WTC11 (cell line): ENCODE measurements at regions not wholly inside any gene's neighbourhood (a gene's known extent, or its start where the extent isn't known, plus 50 kb on each side); places are given as distances from the start of the nearest gene placed in this dataset.

Experiments
- ATAC-seq: fragments of 200-7000 bp; cut with Tn5 transposase; 2 replicates; pipeline ENCODE4 v1.10.0; 2021; ENCODE audit warnings: mild to moderate bottlenecking, moderate library complexity
- CTCF ChIA-PET: fragments of 300-600 bp; sonication (Branson Sonifier 250); formaldehyde crosslinking; loops from one replicate; lab custom pipeline; 2021; ENCODE audit warnings: antibody characterized with exemption; lab: Charles Lee
- POLR2A ChIA-PET: fragments of 350-600 bp; sonication (Branson Sonifier 250); formaldehyde crosslinking; loops from one replicate; lab custom pipeline; 2021; ENCODE audit warnings: antibody characterized with exemption; lab: Charles Lee
- DNase-seq: peaks from one replicate; pipeline ENCODE4 v3.0.0; 2021; ENCODE audit warnings: low spot score
- H3K27ac Mint-ChIP-seq: 2 replicates; pipeline ENCODE4 v1.8.0; 2021; ENCODE audit warnings: mixed read lengths
- H3K27me3 Mint-ChIP-seq: 2 replicates; pipeline ENCODE4 v1.8.0; 2021; ENCODE audit warnings: low read depth, mild to moderate bottlenecking, moderate library complexity, mixed read lengths
- H3K36me3 Mint-ChIP-seq: 2 replicates; pipeline ENCODE4 v1.8.0; 2021; ENCODE audit warnings: mixed read lengths
- H3K4me1 Mint-ChIP-seq: 2 replicates; pipeline ENCODE4 v1.8.0; 2022; ENCODE audit warnings: mixed read lengths
- H3K4me3 Mint-ChIP-seq: 2 replicates; pipeline ENCODE4 v1.8.0; 2021; ENCODE audit warnings: mild to moderate bottlenecking, moderate library complexity, mixed read lengths
- H3K9me3 Mint-ChIP-seq: 2 replicates; pipeline ENCODE4 v1.8.0; 2021; ENCODE audit warnings: mixed read lengths
- AR ChIP-seq: fragments of 250-450 bp; sonication (Bioruptor Pico); IDR thresholded peaks from 2 replicates; pipeline ENCODE4 v1.9.0; 2021; ENCODE audit warnings: mild to moderate bottlenecking
- ATF2 ChIP-seq: sonication (generic); formaldehyde crosslinking; IDR thresholded peaks from 2 replicates; pipeline ENCODE4 v1.8.1; 2022; ENCODE audit warnings: low read depth, missing genetic modification reagents, borderline replicate concordance
- CREB1 ChIP-seq: sonication (generic); formaldehyde crosslinking; IDR thresholded peaks from 2 replicates; pipeline ENCODE4 v1.8.0; 2023; ENCODE audit warnings: mild to moderate bottlenecking, missing genetic modification reagents
- ELF4 ChIP-seq: sonication (generic); formaldehyde crosslinking; IDR thresholded peaks from 2 replicates; pipeline ENCODE4 v1.8.1; 2022; ENCODE audit warnings: low read depth, mild to moderate bottlenecking, moderate library complexity, missing genetic modification reagents
- ESRRA ChIP-seq: sonication (generic); formaldehyde crosslinking; IDR thresholded peaks from 2 replicates; pipeline ENCODE4 v1.8.1; 2022; ENCODE audit warnings: mild to moderate bottlenecking, missing genetic modification reagents, borderline replicate concordance
- FOXP4 ChIP-seq: sonication (generic); formaldehyde crosslinking; IDR thresholded peaks from 2 replicates; pipeline ENCODE4 v1.8.0; 2022; ENCODE audit warnings: mild to moderate bottlenecking, missing genetic modification reagents
- KAT7 ChIP-seq: sonication (generic); formaldehyde crosslinking; IDR thresholded peaks from 2 replicates; pipeline ENCODE4 v1.8.1; 2023; ENCODE audit warnings: missing genetic modification reagents, mild to moderate bottlenecking, borderline replicate concordance
- NFE2L1 ChIP-seq: sonication (generic); formaldehyde crosslinking; IDR thresholded peaks from 2 replicates; pipeline ENCODE4 v1.8.1; 2023; ENCODE audit warnings: missing genetic modification reagents
- PRDM15 ChIP-seq: sonication (generic); formaldehyde crosslinking; IDR thresholded peaks from 2 replicates; pipeline ENCODE4 v1.8.0; 2022; ENCODE audit warnings: missing genetic modification reagents
- RORB ChIP-seq: fragments of 250-450 bp; sonication (Bioruptor Pico); IDR thresholded peaks from 2 replicates; pipeline ENCODE4 v1.9.0; 2021; ENCODE audit warnings: mild to moderate bottlenecking
- TCF7 ChIP-seq: sonication (generic); formaldehyde crosslinking; IDR thresholded peaks from 2 replicates; pipeline ENCODE4 v1.8.0; 2022; ENCODE audit warnings: mild to moderate bottlenecking, low read depth, missing genetic modification reagents, moderate library complexity
- TEAD1 ChIP-seq: sonication (generic); formaldehyde crosslinking; IDR thresholded peaks from 2 replicates; pipeline ENCODE4 v1.8.0; 2022; ENCODE audit warnings: mild to moderate bottlenecking, missing genetic modification reagents
- ZNF232 ChIP-seq: sonication (generic); formaldehyde crosslinking; IDR thresholded peaks from 2 replicates; pipeline ENCODE4 v1.8.0; 2022; ENCODE audit warnings: mild to moderate bottlenecking, missing genetic modification reagents
- ZNF396 ChIP-seq: fragments of 250-450 bp; sonication (Bioruptor Pico); IDR thresholded peaks from 2 replicates; pipeline ENCODE4 v1.8.0; 2021; ENCODE audit warnings: mild to moderate bottlenecking, moderate library complexity, borderline replicate concordance
- ZNF416 ChIP-seq: fragments of 250-450 bp; sonication (Bioruptor Pico); IDR thresholded peaks from 2 replicates; pipeline ENCODE4 v1.9.0; 2021; ENCODE audit warnings: mild to moderate bottlenecking, inconsistent platforms
- ZNF423 ChIP-seq: fragments of 250-450 bp; sonication (Bioruptor Pico); IDR thresholded peaks from 2 replicates; pipeline ENCODE4 v2.1.2; 2022; ENCODE audit warnings: mild to moderate bottlenecking, moderate library complexity
- ZNF425 ChIP-seq: fragments of 250-450 bp; sonication (Bioruptor Pico); conservative IDR thresholded peaks from 2 replicates; pipeline ENCODE4 v1.9.0; 2021; ENCODE audit warnings: mild to moderate bottlenecking
- ZNF532 ChIP-seq: fragments of 250-450 bp; sonication (Bioruptor Pico); IDR thresholded peaks from 2 replicates; pipeline ENCODE4 v1.9.0; 2021; ENCODE audit warnings: mild to moderate bottlenecking, borderline replicate concordance

GRCh38 chr1:98299313-98299712, 362.2 kb upstream of the SNX7 start (continued):
- TF ChIP-seq AR (CRISPR knock-in tag) (no peak), ELF4 (CRISPR knock-in tag) (no peak), PRDM15 (CRISPR knock-in tag) (no peak), ESRRA (CRISPR knock-in tag) (no peak), TEAD1 (CRISPR knock-in tag) (no peak), ZNF232 (CRISPR knock-in tag) (no peak), ZNF416 (CRISPR knock-in tag) (no peak), ZNF532 (CRISPR knock-in tag) (no peak)

- no peaks in the 10 kb centered on the region for H3K27me3 Mint-ChIP-seq
- peaks cover 4% of the 10 kb centered on the region; the same call in 1 of the 2 replicates for H3K4me1 Mint-ChIP-seq
- CTCF ChIA-PET = no interaction called here
- H3K4me3 Mint-ChIP-seq = no peak overlapping the region
- POLR2A ChIA-PET = no interaction called here
- TF ChIP-seq NFE2L1 (CRISPR knock-in tag) = no peak
- TF ChIP-seq CREB1 (CRISPR knock-in tag) = no peak
- ATAC-seq = no peak
- H3K27ac Mint-ChIP-seq = no peak overlapping the region
- H3K36me3 Mint-ChIP-seq = no peaks in the 10 kb centered on the region
- DNase-seq = no peak
- no peaks in the 10 kb centered on the region for H3K9me3 Mint-ChIP-seq
Observed at GRCh38 chr1:98298319-98298718, 363.2 kb upstream of the SNX7 start.

- Mint-ChIP-seq H3K27me3 (no peaks in the 10 kb centered on the region), H3K36me3 (no peaks in the 10 kb centered on the region), H3K9me3 (no peaks in the 10 kb centered on the region), H3K4me3 (no peak overlapping the region), H3K4me1 (peaks cover 4% of the 10 kb centered on the region; the same call in 1 of the 2 replicates), H3K27ac (no peak overlapping the region)
- CTCF ChIA-PET = no interaction called here
- ATAC-seq (no peak), DNase-seq (no peak)
- POLR2A ChIA-PET = no interaction called here
- TF ChIP-seq KAT7 (CRISPR knock-in tag) = no peak
- no peak for TF ChIP-seq FOXP4 (CRISPR knock-in tag)
- TF ChIP-seq ZNF425 (CRISPR knock-in tag) = no peak
- TF ChIP-seq ATF2 = no peak
- TF ChIP-seq ZNF423 = no peak
- TF ChIP-seq TCF7 = no peak
- no peak for TF ChIP-seq RORB (CRISPR knock-in tag)
- TF ChIP-seq ZNF396 (CRISPR knock-in tag) = no peak
Observed at GRCh38 chr1:98296681-98297080, 364.8 kb upstream of the SNX7 start.
